T-helper 2 cell treated with Interferon-gamma antibody and Interleukin-4, amounts not matched to agents 100 ng/mL and 5 ng/mL, for 36 hours (primary cell): ENCODE measurements at regions not wholly inside any gene's neighbourhood (a gene's known extent, or its start where the extent isn't known, plus 50 kb on each side); places are given as distances from the start of the nearest gene placed in this dataset.

ENCODE experiments used
- intact Hi-C: fragments of 100-400 bp; cut with micrococcal nuclease; formaldehyde crosslinking; loops from one replicate; pipeline ENCODE4 v1.15.1; 2023

- intact Hi-C loops = no loop called here
These were observed 1087.1 kb upstream of the LRRN3 start for GRCh38 chr7:110003827-110004226.

GRCh38 chr7:110007320-110008063 lies 1083.4 kb upstream of the LRRN3 start:
- intact Hi-C loops = no loop called here

GRCh38 chr7:110010359-110010758 lies 1080.6 kb upstream of the LRRN3 start:
- intact Hi-C loops = no loop called here

GRCh38 chr7:110017405-110017804 lies 1073.5 kb upstream of the LRRN3 start:
- intact Hi-C loops = no loop called here

GRCh38 chr7:110027385-110027784 lies 1063.5 kb upstream of the LRRN3 start:
- intact Hi-C loops = no loop called here

- intact Hi-C loops = no loop called here
These were observed 1047.4 kb upstream of the LRRN3 start for GRCh38 chr7:110043519-110043918.

GRCh38 chr7:110050785-110051184 lies 1040.1 kb upstream of the LRRN3 start:
- intact Hi-C loops = no loop called here

- intact Hi-C loops = no loop called here
These were observed 1039.6 kb upstream of the LRRN3 start for GRCh38 chr7:110051372-110051771.

GRCh38 chr7:110056331-110056730 lies 1034.6 kb upstream of the LRRN3 start:
- intact Hi-C loops = no loop called here

GRCh38 chr7:110058401-110058800 lies 1032.5 kb upstream of the LRRN3 start:
- intact Hi-C loops = no loop called here

GRCh38 chr7:110061387-110061786 lies 1029.5 kb upstream of the LRRN3 start:
- intact Hi-C loops = no loop called here

GRCh38 chr7:110065121-110065520 lies 1025.8 kb upstream of the LRRN3 start:
- intact Hi-C loops = no loop called here

GRCh38 chr7:110066843-110067242 lies 1024.1 kb upstream of the LRRN3 start:
- intact Hi-C loops = no loop called here

- intact Hi-C loops = no loop called here
These were observed 1019.7 kb upstream of the LRRN3 start for GRCh38 chr7:110071192-110071591.

GRCh38 chr7:110075450-110075849 lies 1015.5 kb upstream of the LRRN3 start:
- intact Hi-C loops = no loop called here

GRCh38 chr7:110076194-110076593 lies 1014.7 kb upstream of the LRRN3 start:
- intact Hi-C loops = no loop called here

- intact Hi-C loops = no loop called here
These were observed 1006.6 kb upstream of the LRRN3 start for GRCh38 chr7:110084181-110084807.

- intact Hi-C loops = loop anchor here (2.0 kb wide), 2 partner anchors 1397 to 1645 kb away; no protein-coding TSS in a partner anchor
These were observed 1000.7 kb upstream of the LRRN3 start for GRCh38 chr7:110090110-110090820.

- intact Hi-C loops = no loop called here
These were observed 995.4 kb upstream of the LRRN3 start for GRCh38 chr7:110095372-110096052.

- intact Hi-C loops = no loop called here
These were observed 986.7 kb upstream of the LRRN3 start for GRCh38 chr7:110104243-110104642.

GRCh38 chr7:110105307-110105706 lies 985.6 kb upstream of the LRRN3 start:
- intact Hi-C loops = no loop called here

- intact Hi-C loops = no loop called here
These were observed 985.1 kb upstream of the LRRN3 start for GRCh38 chr7:110105840-110106239.
